22Rv1 (cell line): ENCODE measurements at regions not wholly inside any gene's neighbourhood (a gene's known extent, or its start where the extent isn't known, plus 50 kb on each side); places are given as distances from the start of the nearest gene placed in this dataset.

Experiments
- ZFX ChIP-seq: fragments of 450-650 bp; IDR thresholded peaks from 2 replicates; pipeline ENCODE4 v1.6.1; 2017; ENCODE audit warnings: antibody characterized with exemption, borderline replicate concordance
- TF ChIP-seq, protein P1 (sequence below): fragments of 450-650 bp; IDR thresholded peaks from 2 replicates; pipeline ENCODE4 v1.5.1; 2017; ENCODE audit warnings: mild to moderate bottlenecking

DNA sequence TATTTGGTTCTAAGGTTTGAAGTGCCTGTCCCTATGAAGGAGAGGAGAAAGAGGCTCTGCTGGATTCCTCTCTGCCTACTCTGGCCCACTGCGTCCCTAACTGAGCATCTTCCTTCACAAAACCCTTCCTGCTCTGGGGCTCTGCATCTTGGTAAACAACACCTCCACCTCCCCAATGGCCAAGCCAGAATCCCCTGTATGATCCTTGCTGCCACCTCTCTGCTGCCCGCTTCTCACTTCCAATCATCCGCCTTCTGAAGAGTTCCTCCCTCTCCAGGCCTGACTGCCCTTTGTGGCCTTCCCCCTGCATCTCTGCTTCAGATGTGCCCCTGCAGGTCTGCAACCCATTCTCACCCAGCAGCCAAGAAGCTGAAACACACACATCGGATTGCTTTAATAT is 110.6 kb upstream of the RPH3A start:
- TF ChIP-seq, protein P1, sequence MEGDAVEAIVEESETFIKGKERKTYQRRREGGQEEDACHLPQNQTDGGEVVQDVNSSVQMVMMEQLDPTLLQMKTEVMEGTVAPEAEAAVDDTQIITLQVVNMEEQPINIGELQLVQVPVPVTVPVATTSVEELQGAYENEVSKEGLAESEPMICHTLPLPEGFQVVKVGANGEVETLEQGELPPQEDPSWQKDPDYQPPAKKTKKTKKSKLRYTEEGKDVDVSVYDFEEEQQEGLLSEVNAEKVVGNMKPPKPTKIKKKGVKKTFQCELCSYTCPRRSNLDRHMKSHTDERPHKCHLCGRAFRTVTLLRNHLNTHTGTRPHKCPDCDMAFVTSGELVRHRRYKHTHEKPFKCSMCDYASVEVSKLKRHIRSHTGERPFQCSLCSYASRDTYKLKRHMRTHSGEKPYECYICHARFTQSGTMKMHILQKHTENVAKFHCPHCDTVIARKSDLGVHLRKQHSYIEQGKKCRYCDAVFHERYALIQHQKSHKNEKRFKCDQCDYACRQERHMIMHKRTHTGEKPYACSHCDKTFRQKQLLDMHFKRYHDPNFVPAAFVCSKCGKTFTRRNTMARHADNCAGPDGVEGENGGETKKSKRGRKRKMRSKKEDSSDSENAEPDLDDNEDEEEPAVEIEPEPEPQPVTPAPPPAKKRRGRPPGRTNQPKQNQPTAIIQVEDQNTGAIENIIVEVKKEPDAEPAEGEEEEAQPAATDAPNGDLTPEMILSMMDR = no peak
- TF ChIP-seq ZFX = no peak
